ENCODE measurements at regions not wholly inside any gene's neighbourhood (a gene's known extent, or its start where the extent isn't known, plus 50 kb on each side); places are given as distances from the start of the nearest gene placed in this dataset.

DNA sequence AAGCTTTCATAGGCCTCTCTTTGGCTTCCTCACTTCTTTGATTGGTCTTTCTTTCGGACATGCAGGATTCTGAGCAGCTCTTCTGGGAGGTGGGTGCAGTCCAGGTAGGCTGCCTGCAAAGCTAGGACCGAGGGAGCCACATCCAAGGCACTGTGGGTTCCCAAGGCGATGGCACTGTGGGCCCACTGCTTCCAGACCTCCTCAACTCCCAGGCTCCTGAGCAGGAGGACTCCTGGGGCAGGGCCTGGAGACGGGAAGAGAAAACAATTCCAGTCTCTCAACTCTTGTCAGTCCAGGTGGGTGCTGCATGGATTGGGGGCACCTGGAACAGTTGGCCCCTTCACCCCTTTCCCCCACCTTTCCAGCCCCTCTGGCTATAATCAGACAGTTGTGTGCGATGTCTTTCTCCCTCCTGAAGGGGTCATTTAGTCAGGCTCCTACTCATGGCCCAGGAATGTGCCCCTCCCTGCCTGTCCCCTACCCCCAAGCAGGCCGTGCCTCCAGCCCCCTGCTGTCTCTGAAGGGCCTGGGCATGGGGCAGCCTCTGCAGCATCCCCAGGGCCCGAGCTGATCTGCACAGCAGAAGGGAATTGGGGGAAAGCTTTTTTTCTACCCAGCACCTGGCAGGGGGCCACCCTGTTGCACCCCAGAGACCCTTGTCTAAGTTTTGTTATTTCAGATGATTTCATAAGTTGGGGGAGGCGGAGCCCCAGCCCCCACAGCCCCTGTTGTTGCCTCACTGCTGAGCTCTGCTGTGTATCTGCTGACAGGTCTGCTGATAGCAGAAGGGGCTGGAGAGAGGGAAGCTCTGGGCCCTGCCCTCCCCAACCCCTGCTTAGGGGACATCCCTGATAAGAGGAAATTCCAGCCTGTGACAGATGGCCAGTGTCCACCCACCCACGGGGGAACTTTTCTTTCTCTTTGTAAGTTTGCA lies 330.3 kb downstream of the SEC14L1 start:
- DNase-seq (ENCODE audit: low read depth, low spot score) = no peak
- H3K4me3 ChIP-seq (ENCODE audit: low read depth, low read length) = no peak overlapping the region
- ChIA-PET POLR2A (interaction anchor here (1.0 kb wide), 1 partner anchor 41 kb away, joined by 4 read pairs; no protein-coding TSS in a partner anchor), CTCF (interaction anchor here (0.9 to 2.3 kb wide), 5 partner anchors 12 to 140 kb away, joined by 3 to 9 read pairs (median 4); no protein-coding TSS in a partner anchor)
- TF ChIP-seq CTCF (IDR thresholded peaks at IDR 0.05; ENCODE audit: insufficient read depth, low read length, missing control alignments) = no peak

DNA sequence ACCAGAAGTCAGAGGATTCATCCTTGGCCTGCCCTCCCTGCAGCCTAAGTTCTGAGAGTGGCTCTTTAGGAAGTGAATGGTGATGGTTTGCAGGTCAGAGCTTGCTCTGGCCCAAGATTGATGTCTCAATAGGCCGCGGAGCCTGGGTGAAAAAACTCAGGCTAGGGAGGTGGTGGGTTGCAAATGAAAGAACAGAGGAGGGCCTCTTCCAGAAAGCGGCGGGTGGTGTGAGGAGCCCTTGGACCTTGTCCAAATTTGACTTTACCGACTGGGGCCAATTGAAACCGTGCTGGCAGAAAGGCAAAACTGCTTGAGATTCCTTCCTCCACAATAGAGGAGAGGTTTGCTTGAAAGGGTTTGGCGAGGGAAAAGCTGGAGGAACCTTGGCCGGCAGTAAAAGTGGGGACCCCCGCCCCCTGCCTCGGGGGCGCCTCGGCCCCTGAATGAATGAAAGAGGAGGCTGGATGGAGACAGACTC lies 331.3 kb downstream of the SEC14L1 start:
- TF ChIP-seq CTCF (IDR thresholded peaks at IDR 0.05; ENCODE audit: insufficient read depth, low read length, missing control alignments) = no peak
- ChIA-PET CTCF (interaction anchor here (0.8 to 3.3 kb wide), 8 partner anchors 20 to 149 kb away, joined by 3 to 21 read pairs (median 6); no protein-coding TSS in a partner anchor), POLR2A (interaction anchor here (0.9 to 1.0 kb wide), 2 partner anchors 42 to 61 kb away, joined by 3 to 4 read pairs; no protein-coding TSS in a partner anchor)

DNA sequence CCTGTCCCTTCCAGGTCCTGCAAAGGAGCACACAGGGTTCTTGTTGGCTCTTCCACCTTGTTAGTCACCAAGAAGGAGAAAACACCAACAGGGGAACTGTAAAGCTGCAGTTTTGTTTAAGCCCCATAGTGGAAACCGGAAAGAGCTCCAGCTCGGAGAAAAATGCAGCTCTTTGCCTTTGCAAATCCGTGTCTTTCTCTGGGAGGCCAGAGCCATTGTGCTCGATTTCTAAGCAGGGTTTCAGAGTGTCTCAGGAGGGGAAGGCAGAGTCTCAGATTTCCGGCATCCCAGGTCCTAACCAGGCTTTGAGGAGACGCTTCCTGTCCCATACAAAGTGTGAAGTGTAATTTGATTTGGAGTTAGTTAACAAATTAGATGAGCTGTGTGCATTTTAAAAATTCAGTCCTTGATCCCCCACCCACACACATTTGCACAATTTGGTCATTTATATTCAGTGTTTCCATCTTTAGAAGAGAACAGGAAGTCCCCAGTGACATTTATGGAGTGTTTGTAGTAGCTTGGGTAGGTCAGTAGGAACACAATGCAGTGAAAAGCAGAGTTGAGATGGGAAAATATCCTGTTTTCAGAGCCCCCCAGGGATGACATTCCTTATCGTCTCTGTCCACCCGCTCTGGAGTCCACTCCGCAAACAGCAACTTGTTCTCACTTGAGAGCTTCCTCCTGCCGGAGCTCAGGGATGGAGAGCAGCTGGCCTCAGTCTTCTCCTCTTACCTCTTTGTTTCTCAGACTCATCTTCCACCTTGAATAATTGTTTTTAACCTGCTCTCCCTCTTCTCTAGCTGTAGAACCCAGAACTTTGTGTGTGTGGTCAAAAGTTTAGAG lies 331.9 kb downstream of the SEC14L1 start:
- CTCF ChIA-PET = interaction anchor here (0.8 to 3.3 kb wide), 8 partner anchors 21 to 149 kb away, joined by 3 to 21 read pairs (median 6); no protein-coding TSS in a partner anchor
- no peak overlapping the region for H3K4me3 ChIP-seq (ENCODE audit: low read depth, low read length)
- no peak for DNase-seq (ENCODE audit: low read depth, low spot score)
- TF ChIP-seq CTCF (IDR thresholded peaks at IDR 0.05; ENCODE audit: insufficient read depth, low read length, missing control alignments) = no peak
- POLR2A ChIA-PET = interaction anchor here (0.9 to 1.0 kb wide), 2 partner anchors 43 to 62 kb away, joined by 3 to 4 read pairs; no protein-coding TSS in a partner anchor

More for the DNA sequence above, 331.3 kb downstream of the SEC14L1 start:
- H3K4me3 ChIP-seq (ENCODE audit: low read depth, low read length) = no peak overlapping the region
- DNase-seq (ENCODE audit: low read depth, low spot score) = no peak

DNA sequence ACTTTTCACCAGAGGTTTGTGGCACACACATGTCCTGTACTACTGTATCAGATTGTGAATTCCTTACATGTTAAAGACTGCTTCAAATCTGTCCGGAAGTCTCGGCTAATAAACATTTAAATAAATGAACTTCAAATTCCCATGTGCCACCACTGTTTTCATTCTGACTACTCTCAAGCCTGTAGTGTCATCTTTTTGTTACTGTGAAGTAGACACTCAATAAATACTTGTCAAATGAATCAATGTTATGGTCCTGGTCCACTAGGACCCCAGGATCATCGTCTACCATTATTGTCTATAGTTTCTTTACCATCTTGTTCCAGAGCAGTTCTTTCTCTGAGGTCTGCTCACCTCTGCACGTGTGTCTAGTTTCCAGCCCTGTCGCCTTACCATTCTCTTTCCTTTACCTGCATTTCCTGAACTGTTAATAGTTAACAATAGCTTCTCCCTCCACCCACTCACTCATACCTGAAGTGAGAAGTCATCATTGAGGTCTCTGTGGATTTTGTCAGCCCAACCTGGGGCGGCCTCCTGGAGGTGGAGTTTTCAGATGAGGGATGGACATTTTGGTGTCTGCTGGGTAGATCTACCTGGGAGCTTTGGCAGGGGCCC lies 333.0 kb downstream of the SEC14L1 start:
- CTCF ChIA-PET = interaction anchor here (0.7 to 3.3 kb wide), 7 partner anchors 10 to 142 kb away, joined by 3 to 21 read pairs (median 5); no protein-coding TSS in a partner anchor
- TF ChIP-seq CTCF (IDR thresholded peaks at IDR 0.05; ENCODE audit: insufficient read depth, low read length, missing control alignments) = no peak
- no peak for DNase-seq (ENCODE audit: low read depth, low spot score)
- no peak overlapping the region for H3K4me3 ChIP-seq (ENCODE audit: low read depth, low read length)
- POLR2A ChIA-PET = no interaction called here

DNA sequence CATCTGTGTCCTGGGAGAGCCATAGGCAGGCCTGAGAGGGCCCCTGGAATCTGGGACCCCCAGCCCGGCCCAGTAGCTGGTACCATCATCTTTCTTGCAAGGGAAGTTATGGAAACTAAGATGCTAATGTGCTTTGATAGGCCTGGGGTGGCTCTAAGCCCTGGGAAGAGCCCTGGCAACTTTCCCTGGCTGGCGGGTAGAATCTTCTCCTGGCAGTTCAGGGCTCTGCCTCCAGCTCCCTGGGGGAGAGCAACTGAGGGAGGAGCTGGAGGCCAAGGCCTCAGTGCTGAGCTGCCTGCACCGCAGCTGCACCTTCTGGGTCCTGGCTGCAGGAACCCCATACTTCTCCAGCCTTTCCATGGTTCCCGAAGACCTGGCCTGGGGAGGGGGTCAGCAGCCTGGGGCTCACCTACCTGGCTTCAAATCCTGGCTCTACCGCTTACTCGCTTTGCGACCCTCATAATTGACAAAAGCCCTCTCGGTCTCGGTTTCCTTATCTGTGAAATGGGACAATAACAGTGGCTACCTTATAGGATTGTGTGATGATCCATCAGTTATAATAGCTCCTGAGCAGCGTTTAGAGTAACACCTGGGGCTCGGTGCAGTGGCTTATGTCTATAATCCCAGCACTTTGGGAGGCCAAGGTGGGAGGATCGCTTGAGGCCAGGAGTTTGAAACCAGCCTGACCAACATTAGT lies 333.7 kb downstream of the SEC14L1 start:
- POLR2A ChIA-PET = no interaction called here
- no peak for DNase-seq (ENCODE audit: low read depth, low spot score)
- CTCF ChIA-PET = interaction anchor here (0.7 to 3.3 kb wide), 5 partner anchors 9 to 143 kb away, joined by 3 to 21 read pairs (median 4); no protein-coding TSS in a partner anchor
- no peak overlapping the region; the same call in 1 of the 2 replicates for H3K4me3 ChIP-seq (ENCODE audit: low read depth, low read length)
- no peak for TF ChIP-seq CTCF (IDR thresholded peaks at IDR 0.05; ENCODE audit: insufficient read depth, low read length, missing control alignments)

Measured in AG04449 (cell line).